AML-193 (cell line): ENCODE measurements at regions not wholly inside any gene's neighbourhood (a gene's known extent, or its start where the extent isn't known, plus 50 kb on each side); places are given as distances from the start of the nearest gene placed in this dataset.

Experiments used
- DNase-seq, 2 experiments: peaks; one replicate each; lab custom pipeline; 2025; lab: John Stamatoyannopoulos, UW

- no peak for DNase-seq
Observed at GRCh38 chr22:47674600-47674999, 912.1 kb downstream of the TBC1D22A start.

DNA sequence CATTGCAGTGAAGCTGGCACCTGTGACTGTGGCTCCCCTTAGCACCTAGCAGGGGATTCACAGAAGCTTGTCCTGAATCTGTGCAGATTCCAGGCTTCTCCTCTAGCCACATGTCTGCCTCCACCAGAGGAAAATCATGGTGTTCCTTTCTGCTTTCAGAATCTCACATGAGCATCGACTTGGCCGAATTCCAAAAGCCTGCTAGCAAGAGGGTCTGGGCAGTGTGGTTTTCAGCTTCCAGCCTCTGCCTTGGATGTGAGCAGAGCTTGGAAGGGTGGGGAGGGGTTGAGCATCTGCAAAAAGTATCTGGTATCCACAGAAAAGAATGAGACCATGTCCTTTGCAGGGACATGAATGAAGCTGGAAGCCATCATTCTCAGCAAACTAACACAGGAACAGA, 911.1 kb downstream of the TBC1D22A start:
- no peak for DNase-seq

DNA sequence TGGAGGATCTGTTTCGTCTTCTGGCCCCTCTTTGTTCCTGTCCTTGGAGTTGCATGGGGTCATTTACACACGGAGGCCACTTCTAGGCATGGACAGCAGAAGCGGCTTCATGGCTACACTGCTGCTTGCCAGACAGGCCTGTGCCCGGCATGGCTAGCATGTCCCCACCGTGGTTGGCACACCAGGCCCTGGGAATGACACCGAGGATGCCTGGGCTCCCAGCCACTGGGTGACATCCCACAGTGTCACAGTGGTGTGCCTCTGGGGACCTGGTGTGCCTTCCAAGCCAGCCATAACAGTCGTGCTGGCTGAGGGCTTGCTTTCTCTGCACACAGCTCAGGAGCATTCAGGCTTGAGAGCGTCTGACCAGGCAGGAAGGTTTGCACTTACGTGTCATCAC, 910.1 kb downstream of the TBC1D22A start:
- DNase-seq, result no peak

- DNase-seq, result no peak
Observed at GRCh38 chr22:47665151-47665550, 902.7 kb downstream of the TBC1D22A start.

- DNase-seq, result no peak
Observed at GRCh38 chr22:47663615-47664605, 901.5 kb downstream of the TBC1D22A start.

- DNase-seq, result no peak
Observed at GRCh38 chr22:47659467-47660223, 897.2 kb downstream of the TBC1D22A start.

DNA sequence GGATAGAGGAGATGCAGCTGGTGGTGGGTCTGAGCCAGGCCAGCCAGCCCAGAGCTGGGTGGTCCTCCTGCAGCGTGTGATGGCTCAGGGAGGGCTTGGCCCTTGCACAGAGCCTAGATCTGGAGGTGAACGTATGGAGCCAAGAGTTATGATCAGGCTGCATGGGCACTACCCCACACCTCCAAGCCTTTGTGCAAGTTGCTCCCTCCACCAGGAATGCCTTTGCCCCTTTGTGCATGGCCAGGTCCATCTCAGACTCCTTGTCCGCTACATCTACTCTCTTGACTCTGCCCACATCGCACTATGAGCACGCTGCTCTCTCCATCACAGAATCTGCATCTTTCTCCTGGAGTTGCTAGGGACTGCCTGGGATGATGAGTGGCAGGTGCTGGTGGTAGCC, 895.7 kb downstream of the TBC1D22A start:
- DNase-seq, result no peak

DNA sequence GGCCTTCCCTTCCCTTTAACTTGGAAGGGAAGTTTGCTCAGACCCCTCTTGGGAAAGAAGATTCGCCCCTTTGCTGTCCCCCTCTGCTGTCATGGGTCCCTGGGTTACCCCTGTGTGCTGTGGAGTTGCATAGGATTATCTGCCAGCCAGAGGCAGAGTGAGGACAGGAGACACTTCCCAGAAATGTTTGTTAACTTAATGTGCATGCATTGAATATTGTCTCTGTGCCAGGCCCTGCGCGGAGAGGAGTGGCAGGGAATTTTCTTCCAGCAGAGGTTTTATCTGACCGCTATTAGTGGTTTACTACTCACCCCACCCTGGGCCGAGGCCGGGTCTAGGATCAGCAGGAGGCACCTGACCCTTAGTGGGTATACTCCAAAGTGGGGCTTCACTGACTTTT, 894.8 kb downstream of the TBC1D22A start:
- DNase-seq, result no peak

- no peak for DNase-seq
Observed at GRCh38 chr22:47656806-47657205, 894.4 kb downstream of the TBC1D22A start.

DNA sequence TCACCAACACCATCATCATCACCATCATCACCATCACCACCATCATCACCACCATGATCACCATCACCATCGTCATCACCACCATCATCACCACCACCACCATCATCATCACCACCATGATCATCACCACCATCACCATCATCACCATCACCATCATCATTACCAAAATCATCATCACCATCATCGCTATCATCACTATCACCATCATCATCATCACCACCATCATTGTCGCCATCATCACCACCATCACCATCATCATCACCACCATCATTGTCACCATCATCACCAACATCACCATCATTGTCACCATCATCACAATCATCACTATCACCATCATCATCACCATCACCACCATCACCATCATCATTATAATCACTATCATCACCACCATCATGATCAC, 893.5 kb downstream of the TBC1D22A start:
- no peak for DNase-seq

GRCh38 chr22:47654922-47655491, 892.6 kb downstream of the TBC1D22A start:
- no peak for DNase-seq

GRCh38 chr22:47653921-47654320, 891.5 kb downstream of the TBC1D22A start:
- no peak for DNase-seq

- DNase-seq, result no peak
Observed at GRCh38 chr22:47651216-47651987, 889.0 kb downstream of the TBC1D22A start.

GRCh38 chr22:47647720-47648119, 885.3 kb downstream of the TBC1D22A start:
- DNase-seq, result no peak

GRCh38 chr22:47647181-47647580, 884.7 kb downstream of the TBC1D22A start:
- DNase-seq, result no peak

DNA sequence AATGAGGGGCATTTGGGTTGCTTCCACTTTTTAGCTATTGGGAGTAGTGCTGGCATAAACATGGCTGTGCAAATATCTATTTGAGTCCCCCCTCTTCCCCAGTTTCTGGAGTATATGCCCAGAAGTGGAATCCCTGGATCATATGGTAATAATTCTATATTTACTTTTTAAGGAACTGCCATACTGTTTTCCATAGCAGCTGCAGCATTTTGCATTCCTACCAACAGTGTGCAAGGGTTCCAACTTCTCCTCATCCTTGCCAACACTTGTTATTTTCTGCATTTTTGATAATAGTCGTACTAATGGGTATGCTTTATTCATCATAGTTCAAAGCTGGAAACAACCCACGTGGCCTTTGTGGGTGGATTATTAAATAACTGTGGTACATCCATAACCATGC, 883.5 kb downstream of the TBC1D22A start:
- DNase-seq, result no peak

DNA sequence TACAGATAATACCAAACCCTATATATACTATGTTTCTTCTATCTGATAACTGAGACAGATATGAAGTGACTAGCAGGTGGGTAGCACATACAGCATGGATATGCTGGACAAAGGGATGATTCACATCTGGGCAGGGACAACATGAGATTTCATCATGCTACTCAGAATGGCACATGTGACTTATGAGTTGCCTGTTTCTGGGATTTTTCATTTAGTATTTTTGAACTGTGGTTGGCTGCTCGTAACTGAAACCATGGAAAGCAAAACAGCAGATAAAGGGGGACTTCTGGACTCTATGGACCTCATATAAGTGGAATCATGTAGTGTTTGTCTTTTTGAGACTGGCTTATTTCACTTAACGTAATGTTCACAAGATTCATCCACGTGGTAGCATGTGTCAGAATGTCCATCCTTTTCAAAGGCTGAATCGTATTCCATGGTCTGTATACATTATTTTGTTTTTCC, 883.0 kb downstream of the TBC1D22A start:
- no peak for DNase-seq

DNA sequence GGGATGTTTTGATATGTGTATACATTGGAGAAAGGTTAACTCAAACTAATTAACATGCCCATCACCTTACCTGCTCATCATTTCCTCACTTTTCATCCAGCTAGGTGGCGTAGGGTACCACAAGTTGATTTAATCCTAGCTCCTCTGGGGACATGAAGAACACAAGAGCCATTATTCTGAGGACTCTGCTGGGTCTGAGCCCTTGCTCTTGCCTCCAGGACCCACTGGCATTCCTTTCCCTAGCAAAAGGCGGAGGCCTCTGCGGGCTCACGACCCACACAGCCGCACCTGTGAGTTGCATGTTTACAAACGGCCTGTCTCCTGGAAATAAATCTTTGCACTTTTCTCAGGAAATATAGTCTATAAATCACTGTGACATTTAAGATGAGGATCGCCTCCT, 871.9 kb downstream of the TBC1D22A start:
- no peak for DNase-seq

DNA sequence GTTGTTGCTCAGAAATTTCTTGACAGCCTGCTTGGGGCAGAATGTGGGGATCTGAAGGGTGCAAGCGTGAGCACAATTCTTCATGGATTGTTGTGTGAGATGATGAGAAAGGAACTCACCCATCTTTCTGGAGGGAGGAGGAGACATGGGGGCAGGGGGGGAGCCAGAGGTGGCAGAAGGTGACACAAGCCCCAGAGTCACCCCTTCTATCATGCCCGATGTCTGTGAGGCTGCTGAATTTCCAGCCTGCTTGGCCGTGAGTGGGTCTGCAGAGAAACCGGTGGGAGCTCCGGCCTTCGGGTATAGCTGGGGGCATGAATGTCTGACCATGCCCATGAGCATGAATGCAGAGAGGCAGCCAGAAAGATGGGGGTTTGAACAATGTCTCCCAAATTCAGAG, 870.7 kb downstream of the TBC1D22A start:
- no peak for DNase-seq

- DNase-seq, result no peak
Observed at GRCh38 chr22:47632701-47633100, 870.3 kb downstream of the TBC1D22A start.

DNA sequence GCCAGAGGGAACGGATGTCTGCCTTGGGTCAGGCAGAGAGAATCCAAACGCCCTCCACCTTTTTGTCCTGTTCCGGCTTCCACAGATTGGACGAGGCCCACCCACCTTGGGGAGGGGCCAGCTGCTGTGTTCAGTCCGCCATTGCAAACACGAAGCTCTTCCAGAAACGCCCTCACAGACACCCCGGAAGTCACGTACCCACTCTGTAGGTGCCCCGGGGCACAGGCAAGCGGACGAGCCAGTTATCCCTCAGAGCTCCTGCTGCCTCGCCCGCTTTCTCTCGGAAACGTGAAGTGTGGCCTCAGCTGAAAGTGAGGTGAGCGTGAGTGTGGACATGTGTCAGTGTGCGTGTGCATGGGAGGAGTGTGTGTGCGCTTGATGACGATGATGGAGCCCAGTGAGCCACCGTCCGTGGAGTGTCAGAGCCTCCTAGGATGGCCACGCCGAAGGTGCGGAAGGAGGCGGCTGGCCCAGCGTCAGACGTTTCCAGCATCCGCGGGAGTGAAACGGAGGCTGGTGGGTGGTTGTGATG, 869.2 kb downstream of the TBC1D22A start:
- DNase-seq, result no peak
